ENCODE measurements at regions not wholly inside any gene's neighbourhood (a gene's known extent, or its start where the extent isn't known, plus 50 kb on each side); places are given as distances from the start of the nearest gene placed in this dataset.

DNA sequence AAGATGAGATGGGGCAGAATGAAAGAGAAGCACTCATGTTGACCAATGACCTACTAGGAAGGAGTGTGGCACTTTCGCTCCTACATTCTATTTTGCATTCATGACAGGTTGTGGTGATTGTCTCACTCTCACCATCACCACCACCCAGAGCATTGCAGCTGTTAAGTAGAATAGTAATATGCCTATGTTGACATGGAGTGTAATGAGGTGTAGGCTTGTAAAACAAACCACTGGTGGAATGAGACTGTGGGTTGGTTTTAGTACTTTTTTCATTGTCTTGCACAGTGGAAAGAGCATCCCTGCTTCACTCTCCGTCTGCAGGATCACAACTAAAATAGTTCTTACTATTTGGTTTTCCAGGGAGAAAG is 516.7 kb downstream of the NTRK2 start:
- WGBS, 2 donors: 76 to 82% methylated on average over 2 of the region's 2 CpGs
- H3K4me3 ChIP-seq (ENCODE audit: low read depth in 1 of 2, low read length in 2 of 2): no peak overlapping the region
- H3K27me3 ChIP-seq (ENCODE audit: control insufficient read depth in 1 of 2, insufficient read depth in 2 of 2, low read length in 2 of 2): no peaks in the 10 kb centered on the region
- no peaks in the 10 kb centered on the region for H3K9me3 ChIP-seq (ENCODE audit: control insufficient read depth in 2 of 2, insufficient read depth in 1 of 2, low read depth in 1 of 2, low read length in 1 of 2)
- H3K4me1 ChIP-seq (ENCODE audit: control insufficient read depth in 2 of 2, insufficient read depth in 2 of 2, low read length in 1 of 2): no peaks in the 10 kb centered on the region
- no peaks in the 10 kb centered on the region for H3K36me3 ChIP-seq (ENCODE audit: control insufficient read depth in 2 of 2, insufficient read depth in 2 of 2, low read length in 1 of 2)
- no peak overlapping the region for H3K27ac ChIP-seq (ENCODE audit: low read depth in 2 of 2, low read length in 1 of 2)

DNA sequence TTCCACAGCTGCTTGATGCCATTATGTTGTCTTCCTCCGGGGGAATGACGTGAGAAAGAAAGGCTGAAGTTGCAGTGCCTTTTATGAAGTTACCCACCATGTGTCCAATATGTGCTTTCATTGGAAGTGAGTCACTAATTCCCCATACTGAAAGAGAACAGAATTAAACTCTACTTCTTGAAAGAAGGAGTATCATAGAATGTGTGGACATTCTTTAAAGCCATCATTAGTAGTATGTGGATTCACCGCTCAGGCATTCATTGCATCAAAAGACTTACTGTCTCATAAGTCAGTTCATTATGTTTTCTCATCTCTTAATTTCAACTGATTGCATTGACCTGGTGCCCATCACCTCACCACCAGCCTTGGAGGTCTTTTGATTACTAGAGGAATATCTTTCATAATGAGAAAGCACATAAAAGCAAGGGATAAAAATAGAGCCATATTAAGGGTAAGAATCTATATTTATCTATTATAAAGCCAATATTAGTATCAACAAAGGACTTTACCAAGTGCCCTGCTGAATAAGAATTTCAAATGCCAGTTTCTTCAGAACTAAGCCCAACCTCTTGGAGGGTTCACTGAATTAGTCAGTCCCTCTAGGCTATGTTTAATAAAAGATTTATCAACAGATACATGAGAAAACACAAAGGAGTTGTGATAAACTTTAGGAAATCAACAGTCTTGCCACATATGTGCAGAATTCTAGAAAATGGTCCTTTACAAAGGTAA is 516.1 kb downstream of the NTRK2 start:
- H3K27ac ChIP-seq (ENCODE audit: low read depth in 2 of 2, low read length in 1 of 2): no peak overlapping the region
- 93 to 94% methylated on average over 3 of the region's 3 CpGs for WGBS, 2 donors
- no peaks in the 10 kb centered on the region for H3K27me3 ChIP-seq (ENCODE audit: control insufficient read depth in 1 of 2, insufficient read depth in 2 of 2, low read length in 2 of 2)

DNA sequence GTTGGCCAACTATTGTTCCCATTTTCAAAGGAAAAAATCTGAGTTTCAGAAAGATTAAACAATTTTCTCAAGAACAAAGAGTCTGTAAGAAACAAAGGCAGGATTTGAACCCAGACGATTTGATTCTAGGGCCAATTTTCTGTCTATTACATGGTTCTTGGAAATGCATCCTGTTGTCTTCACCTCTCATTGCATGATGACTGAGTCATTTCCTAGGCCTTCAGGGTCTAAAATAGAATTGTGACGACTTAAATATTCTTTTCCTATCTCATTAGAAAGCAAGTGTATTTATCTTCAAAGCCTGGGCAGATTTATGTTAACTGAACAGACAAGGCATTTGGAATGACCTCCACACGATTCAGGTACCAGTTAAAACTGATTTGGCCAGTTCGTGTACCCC is 512.9 kb downstream of the NTRK2 start:
- no peak overlapping the region for H3K27ac ChIP-seq (ENCODE audit: low read depth in 2 of 2, low read length in 1 of 2)
- no peaks in the 10 kb centered on the region for H3K9me3 ChIP-seq (ENCODE audit: control insufficient read depth in 2 of 2, insufficient read depth in 1 of 2, low read depth in 1 of 2, low read length in 1 of 2)
- H3K27me3 ChIP-seq (ENCODE audit: control insufficient read depth in 1 of 2, insufficient read depth in 2 of 2, low read length in 2 of 2): no peaks in the 10 kb centered on the region
- no peaks in the 10 kb centered on the region for H3K36me3 ChIP-seq (ENCODE audit: control insufficient read depth in 2 of 2, insufficient read depth in 2 of 2, low read length in 1 of 2)
- no peak overlapping the region for H3K4me3 ChIP-seq (ENCODE audit: low read depth in 1 of 2, low read length in 2 of 2)
- 54 to 64% methylated on average over 4 of the region's 4 CpGs for WGBS, 2 donors
- no peaks in the 10 kb centered on the region for H3K4me1 ChIP-seq (ENCODE audit: control insufficient read depth in 2 of 2, insufficient read depth in 2 of 2, low read length in 1 of 2)

More for the DNA sequence above, 516.1 kb downstream of the NTRK2 start:
- H3K9me3 ChIP-seq (ENCODE audit: control insufficient read depth in 2 of 2, insufficient read depth in 1 of 2, low read depth in 1 of 2, low read length in 1 of 2): no peaks in the 10 kb centered on the region
- H3K4me1 ChIP-seq (ENCODE audit: control insufficient read depth in 2 of 2, insufficient read depth in 2 of 2, low read length in 1 of 2): no peaks in the 10 kb centered on the region
- no peak overlapping the region for H3K4me3 ChIP-seq (ENCODE audit: low read depth in 1 of 2, low read length in 2 of 2)
- H3K36me3 ChIP-seq (ENCODE audit: control insufficient read depth in 2 of 2, insufficient read depth in 2 of 2, low read length in 1 of 2): no peaks in the 10 kb centered on the region

DNA sequence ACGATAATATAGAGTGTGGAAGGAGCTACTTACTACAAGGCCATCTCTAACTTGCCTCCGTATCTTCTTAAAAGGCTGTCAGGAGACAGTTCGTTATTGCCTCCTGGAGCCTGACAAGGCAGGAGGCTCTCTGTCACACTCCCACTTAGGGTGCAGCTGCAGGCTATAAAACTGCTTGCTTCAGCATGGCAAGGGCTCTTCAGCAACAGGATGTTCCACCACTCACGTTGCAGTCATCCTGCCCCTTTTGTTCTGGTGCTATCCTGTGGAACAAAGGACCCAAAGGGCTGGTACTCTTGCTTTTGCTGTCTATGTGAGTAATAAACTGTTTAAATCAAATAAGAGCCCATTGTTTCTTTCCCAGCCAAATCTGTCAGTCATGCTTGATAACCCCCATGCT is 508.9 kb downstream of the NTRK2 start:
- Histone ChIP-seq H3K27me3 (ENCODE audit: control insufficient read depth in 1 of 2, insufficient read depth in 2 of 2, low read length in 2 of 2) (no peaks in the 10 kb centered on the region), H3K4me3 (ENCODE audit: low read depth in 1 of 2, low read length in 2 of 2) (no peak overlapping the region), H3K36me3 (ENCODE audit: control insufficient read depth in 2 of 2, insufficient read depth in 2 of 2, low read length in 1 of 2) (no peaks in the 10 kb centered on the region), H3K4me1 (ENCODE audit: control insufficient read depth in 2 of 2, insufficient read depth in 2 of 2, low read length in 1 of 2) (no peaks in the 10 kb centered on the region), H3K27ac (ENCODE audit: low read depth in 2 of 2, low read length in 1 of 2) (no peak overlapping the region), H3K9me3 (ENCODE audit: control insufficient read depth in 2 of 2, insufficient read depth in 1 of 2, low read depth in 1 of 2, low read length in 1 of 2) (no peaks in the 10 kb centered on the region)
- 33 to 41% methylated on average over 4 of the region's 4 CpGs for WGBS, 2 donors

- no peak overlapping the region for H3K4me3 ChIP-seq (ENCODE audit: low read depth in 1 of 2, low read length in 2 of 2)
- no peak overlapping the region for H3K27ac ChIP-seq (ENCODE audit: low read depth in 2 of 2, low read length in 1 of 2)
- peaks cover 0 to 3% of the 10 kb centered on the region in 2 donors for H3K4me1 ChIP-seq (ENCODE audit: control insufficient read depth in 2 of 2, insufficient read depth in 2 of 2, low read length in 1 of 2)
- WGBS, 2 donors: 51 to 61% methylated on average over 1 of the region's 1 CpG
- peaks cover 0 to 3% of the 10 kb centered on the region in 2 donors for H3K9me3 ChIP-seq (ENCODE audit: control insufficient read depth in 2 of 2, insufficient read depth in 1 of 2, low read depth in 1 of 2, low read length in 1 of 2)
- H3K36me3 ChIP-seq (ENCODE audit: control insufficient read depth in 2 of 2, insufficient read depth in 2 of 2, low read length in 1 of 2): no peaks in the 10 kb centered on the region
- H3K27me3 ChIP-seq (ENCODE audit: control insufficient read depth in 1 of 2, insufficient read depth in 2 of 2, low read length in 2 of 2): no peaks in the 10 kb centered on the region
Measured at GRCh38 chr9:85173967-85174366, 504.4 kb downstream of the NTRK2 start.

- 39 to 49% methylated on average over 7 of the region's 7 CpGs for WGBS, 2 donors
- Histone ChIP-seq H3K9me3 (ENCODE audit: control insufficient read depth in 2 of 2, insufficient read depth in 1 of 2, low read depth in 1 of 2, low read length in 1 of 2) (peaks cover 0 to 3% of the 10 kb centered on the region in 2 donors), H3K27me3 (ENCODE audit: control insufficient read depth in 1 of 2, insufficient read depth in 2 of 2, low read length in 2 of 2) (no peaks in the 10 kb centered on the region), H3K4me1 (ENCODE audit: control insufficient read depth in 2 of 2, insufficient read depth in 2 of 2, low read length in 1 of 2) (peaks cover 0 to 3% of the 10 kb centered on the region in 2 donors), H3K36me3 (ENCODE audit: control insufficient read depth in 2 of 2, insufficient read depth in 2 of 2, low read length in 1 of 2) (no peaks in the 10 kb centered on the region), H3K27ac (ENCODE audit: low read depth in 2 of 2, low read length in 1 of 2) (no peak overlapping the region), H3K4me3 (ENCODE audit: low read depth in 1 of 2, low read length in 2 of 2) (no peak overlapping the region)
Measured at GRCh38 chr9:85172001-85172978, 502.8 kb downstream of the NTRK2 start.

DNA sequence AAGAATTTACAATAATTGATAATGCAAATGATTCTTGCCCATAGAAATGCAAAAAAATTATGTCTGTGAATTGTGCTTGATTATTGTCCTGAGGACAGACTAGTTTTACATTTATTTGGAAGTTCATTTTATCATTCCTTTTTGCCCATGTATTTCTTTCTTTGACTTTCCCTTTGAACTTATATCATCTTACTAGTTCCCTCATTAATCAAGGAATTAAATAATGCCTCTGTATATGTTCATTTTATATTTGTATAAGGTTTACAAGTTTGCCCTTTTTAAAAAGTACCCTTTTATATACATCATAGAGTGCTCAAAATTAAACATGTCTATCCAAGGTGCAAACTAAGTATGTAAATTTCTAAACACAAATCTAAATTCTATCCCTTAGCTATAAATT is 501.6 kb downstream of the NTRK2 start:
- H3K9me3 ChIP-seq (ENCODE audit: control insufficient read depth in 2 of 2, insufficient read depth in 1 of 2, low read depth in 1 of 2, low read length in 1 of 2): peaks cover 0 to 3% of the 10 kb centered on the region in 2 donors
- no peak overlapping the region for H3K4me3 ChIP-seq (ENCODE audit: low read depth in 1 of 2, low read length in 2 of 2)
- H3K4me1 ChIP-seq (ENCODE audit: control insufficient read depth in 2 of 2, insufficient read depth in 2 of 2, low read length in 1 of 2): peaks cover 0 to 3% of the 10 kb centered on the region in 2 donors
- no peaks in the 10 kb centered on the region for H3K36me3 ChIP-seq (ENCODE audit: control insufficient read depth in 2 of 2, insufficient read depth in 2 of 2, low read length in 1 of 2)
- H3K27me3 ChIP-seq (ENCODE audit: control insufficient read depth in 1 of 2, insufficient read depth in 2 of 2, low read length in 2 of 2): no peaks in the 10 kb centered on the region
- no peak overlapping the region for H3K27ac ChIP-seq (ENCODE audit: low read depth in 2 of 2, low read length in 1 of 2)

GRCh38 chr9:85168412-85168811 is 498.9 kb downstream of the NTRK2 start:
- peaks cover 0 to 3% of the 10 kb centered on the region in 2 donors for H3K4me1 ChIP-seq (ENCODE audit: control insufficient read depth in 2 of 2, insufficient read depth in 2 of 2, low read length in 1 of 2)
- WGBS, 2 donors: 60 to 74% methylated on average over 2 of the region's 2 CpGs
- H3K27ac ChIP-seq (ENCODE audit: low read depth in 2 of 2, low read length in 1 of 2): no peak overlapping the region
- no peaks in the 10 kb centered on the region for H3K36me3 ChIP-seq (ENCODE audit: control insufficient read depth in 2 of 2, insufficient read depth in 2 of 2, low read length in 1 of 2)
- H3K4me3 ChIP-seq (ENCODE audit: low read depth in 1 of 2, low read length in 2 of 2): no peak overlapping the region
- no peaks in the 10 kb centered on the region for H3K27me3 ChIP-seq (ENCODE audit: control insufficient read depth in 1 of 2, insufficient read depth in 2 of 2, low read length in 2 of 2)
- peaks cover 0 to 3% of the 10 kb centered on the region in 2 donors for H3K9me3 ChIP-seq (ENCODE audit: control insufficient read depth in 2 of 2, insufficient read depth in 1 of 2, low read depth in 1 of 2, low read length in 1 of 2)

- Histone ChIP-seq H3K9me3 (ENCODE audit: control insufficient read depth in 2 of 2, insufficient read depth in 1 of 2, low read depth in 1 of 2, low read length in 1 of 2) (peaks cover 0 to 3% of the 10 kb centered on the region in 2 donors), H3K27ac (ENCODE audit: low read depth in 2 of 2, low read length in 1 of 2) (no peak overlapping the region), H3K4me3 (ENCODE audit: low read depth in 1 of 2, low read length in 2 of 2) (no peak overlapping the region), H3K36me3 (ENCODE audit: control insufficient read depth in 2 of 2, insufficient read depth in 2 of 2, low read length in 1 of 2) (no peaks in the 10 kb centered on the region), H3K4me1 (ENCODE audit: control insufficient read depth in 2 of 2, insufficient read depth in 2 of 2, low read length in 1 of 2) (peaks cover 0 to 2% of the 10 kb centered on the region in 2 donors), H3K27me3 (ENCODE audit: control insufficient read depth in 1 of 2, insufficient read depth in 2 of 2, low read length in 2 of 2) (no peaks in the 10 kb centered on the region)
- 82 to 85% methylated on average over 1 of the region's 1 CpG for WGBS, 2 donors
Measured at GRCh38 chr9:85167146-85167545, 497.6 kb downstream of the NTRK2 start.
